HFF-Myc (cell line): ENCODE measurements at regions not wholly inside any gene's neighbourhood (a gene's known extent, or its start where the extent isn't known, plus 50 kb on each side); places are given as distances from the start of the nearest gene placed in this dataset.
"Not testable (repeated sequence)": the region's sequence is repeated elsewhere in the genome, so short reads cannot be mapped to it uniquely, and the experiment has no call there.

Experiments
- DNase-seq: peaks from one replicate; pipeline ENCODE4 v3.0.0-alpha.2; 2011; ENCODE audit warnings: low read depth; ENCODE audit errors: extremely low read depth
- H3K4me3 ChIP-seq: replicated peaks from 2 replicates; pipeline ENCODE4 v1.5.1; 2011; ENCODE audit warnings: low read depth, mild to moderate bottlenecking, control low read depth, low read length
- TF ChIP-seq, protein P1 (sequence below): IDR thresholded peaks from 2 replicates; pipeline ENCODE4 v1.5.1; 2012; ENCODE audit warnings: mild to moderate bottlenecking, low read depth, low read length, control low read depth; ENCODE audit errors: missing control alignments

DNA sequence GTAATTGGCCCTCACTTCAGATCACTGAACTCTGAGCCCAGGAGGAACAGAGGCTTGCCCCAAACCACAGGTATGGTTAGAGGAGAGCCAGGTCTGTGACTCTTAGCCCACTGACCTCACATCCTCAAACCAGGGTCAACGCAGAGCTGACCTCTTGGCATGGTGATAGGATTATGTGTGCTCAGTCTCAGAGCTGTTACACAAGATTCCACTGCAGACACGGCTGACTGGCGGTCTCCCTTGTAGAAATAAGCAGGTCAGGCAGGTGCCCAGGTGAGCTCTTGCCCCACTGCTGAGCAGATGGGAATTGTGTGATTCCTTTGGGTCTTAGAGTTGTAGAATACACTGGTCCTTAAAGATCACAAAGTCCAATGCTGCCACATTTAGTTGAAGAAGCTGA, 66.0 kb upstream of the PITX1 start:
- no peak overlapping the region for H3K4me3 ChIP-seq
- no peak for DNase-seq
- TF ChIP-seq, protein P1, sequence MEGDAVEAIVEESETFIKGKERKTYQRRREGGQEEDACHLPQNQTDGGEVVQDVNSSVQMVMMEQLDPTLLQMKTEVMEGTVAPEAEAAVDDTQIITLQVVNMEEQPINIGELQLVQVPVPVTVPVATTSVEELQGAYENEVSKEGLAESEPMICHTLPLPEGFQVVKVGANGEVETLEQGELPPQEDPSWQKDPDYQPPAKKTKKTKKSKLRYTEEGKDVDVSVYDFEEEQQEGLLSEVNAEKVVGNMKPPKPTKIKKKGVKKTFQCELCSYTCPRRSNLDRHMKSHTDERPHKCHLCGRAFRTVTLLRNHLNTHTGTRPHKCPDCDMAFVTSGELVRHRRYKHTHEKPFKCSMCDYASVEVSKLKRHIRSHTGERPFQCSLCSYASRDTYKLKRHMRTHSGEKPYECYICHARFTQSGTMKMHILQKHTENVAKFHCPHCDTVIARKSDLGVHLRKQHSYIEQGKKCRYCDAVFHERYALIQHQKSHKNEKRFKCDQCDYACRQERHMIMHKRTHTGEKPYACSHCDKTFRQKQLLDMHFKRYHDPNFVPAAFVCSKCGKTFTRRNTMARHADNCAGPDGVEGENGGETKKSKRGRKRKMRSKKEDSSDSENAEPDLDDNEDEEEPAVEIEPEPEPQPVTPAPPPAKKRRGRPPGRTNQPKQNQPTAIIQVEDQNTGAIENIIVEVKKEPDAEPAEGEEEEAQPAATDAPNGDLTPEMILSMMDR, result no peak

DNA sequence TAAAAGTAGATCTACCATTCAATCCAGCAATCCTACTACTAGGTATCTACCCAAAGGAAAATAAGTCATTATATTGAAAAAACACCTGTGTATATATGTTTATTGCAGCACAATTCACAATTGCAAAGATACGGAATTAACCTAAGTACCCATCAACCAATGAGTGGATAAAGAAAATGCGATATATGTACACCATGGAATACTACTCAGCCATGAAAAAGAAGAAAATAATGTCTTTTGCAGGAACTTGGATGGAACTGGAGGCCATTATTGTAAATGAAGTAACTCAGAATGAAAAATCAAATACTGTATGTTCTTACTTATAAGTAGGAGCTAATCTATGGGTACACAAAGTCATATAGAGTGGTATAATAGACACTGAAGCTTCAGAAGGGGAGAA, 63.4 kb upstream of the PITX1 start:
- no peak overlapping the region for H3K4me3 ChIP-seq
- DNase-seq, result no peak
- TF ChIP-seq, protein P1, result no peak

DNA sequence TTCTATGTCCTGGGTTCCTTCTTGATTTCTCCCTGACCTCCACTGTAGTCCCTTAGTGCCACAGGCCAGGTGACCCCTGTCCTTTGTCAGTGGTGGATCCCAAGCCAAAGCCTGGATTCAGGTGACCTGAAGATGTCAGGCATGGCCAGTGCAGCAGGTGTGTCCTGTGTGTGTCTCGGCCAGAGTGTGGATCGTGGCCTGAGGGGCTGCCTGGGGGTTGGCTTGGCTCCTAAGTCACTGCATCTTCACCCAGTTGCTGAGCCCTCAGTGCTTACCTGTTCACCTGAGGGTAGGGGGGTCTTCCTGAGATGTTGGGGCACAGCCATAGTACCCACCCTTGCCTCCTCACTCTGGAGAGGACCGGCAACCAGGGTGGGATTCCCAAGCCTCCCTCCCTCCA, 61.8 kb upstream of the PITX1 start:
- DNase-seq, result no peak
- TF ChIP-seq, protein P1, result no peak
- no peak overlapping the region for H3K4me3 ChIP-seq

DNA sequence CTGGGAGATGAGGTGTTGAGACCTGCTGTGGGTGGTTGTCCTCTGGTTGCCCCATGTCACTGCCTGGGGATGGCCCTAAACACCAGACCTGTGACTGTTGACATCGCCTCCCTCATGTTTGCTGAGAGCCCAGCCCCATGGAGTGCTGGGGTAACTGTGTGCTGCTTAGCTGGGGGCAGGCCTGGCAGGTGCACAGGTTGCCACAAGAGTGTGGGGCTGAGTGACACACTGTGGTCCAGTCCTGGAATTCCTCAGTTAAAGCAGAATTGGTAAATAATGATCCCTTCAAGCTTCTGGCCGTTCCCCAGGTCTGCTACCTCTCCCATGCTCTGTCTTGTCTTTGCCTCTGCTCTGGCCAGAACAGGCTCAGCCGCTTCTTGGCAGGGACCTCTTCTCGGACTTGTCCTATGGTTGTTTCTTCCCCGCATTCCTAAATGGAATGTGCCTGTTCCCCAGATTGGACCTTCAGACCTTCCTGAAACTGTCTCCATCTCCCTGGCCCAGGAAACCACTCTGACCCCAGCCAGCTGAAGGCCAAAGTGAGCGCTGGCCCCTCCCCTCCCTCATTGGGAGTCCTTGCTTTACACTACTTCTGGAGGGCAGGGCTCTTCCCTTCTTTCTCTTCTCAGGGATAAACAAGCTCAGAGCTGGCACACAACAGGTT, 61.2 kb upstream of the PITX1 start:
- no peak overlapping the region for H3K4me3 ChIP-seq
- TF ChIP-seq, protein P1, result no peak
- no peak for DNase-seq

DNA sequence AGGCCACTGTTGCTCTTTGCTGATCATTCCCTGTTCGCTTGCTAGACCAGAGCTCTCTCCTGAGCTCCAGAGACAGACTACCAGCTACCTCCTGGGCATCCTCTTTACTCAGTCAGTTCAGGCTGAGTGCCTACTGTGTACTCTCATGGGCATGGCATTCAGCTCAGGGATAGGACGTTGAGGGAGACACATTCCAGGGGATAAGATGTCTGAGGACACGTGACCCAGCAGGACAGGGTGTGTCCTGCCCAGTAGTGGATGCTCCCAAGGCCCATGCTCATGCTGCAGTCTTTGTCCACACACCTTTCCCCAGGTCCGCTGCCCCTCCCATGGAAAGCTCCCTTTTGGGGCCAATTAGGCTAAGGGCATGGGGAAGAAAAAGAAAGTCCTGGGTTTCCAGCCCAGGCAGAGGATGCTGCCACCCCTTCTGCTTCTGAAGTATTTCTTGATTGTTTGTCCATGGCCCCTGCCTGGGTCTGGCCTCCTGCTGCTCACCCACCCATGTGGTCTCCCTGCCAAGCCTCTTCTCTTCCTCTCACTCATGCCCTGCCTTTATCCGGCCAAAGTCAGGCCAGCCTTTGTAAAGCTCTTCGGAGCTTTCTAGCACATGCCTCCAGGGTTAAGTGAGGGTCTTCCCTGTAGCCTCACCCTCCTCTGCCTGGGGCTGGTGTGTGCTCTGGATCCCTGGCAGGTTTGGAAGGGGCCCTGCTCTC, 60.5 kb upstream of the PITX1 start:
- TF ChIP-seq, protein P1, result no peak
- no peak for DNase-seq
- no peak overlapping the region for H3K4me3 ChIP-seq

DNA sequence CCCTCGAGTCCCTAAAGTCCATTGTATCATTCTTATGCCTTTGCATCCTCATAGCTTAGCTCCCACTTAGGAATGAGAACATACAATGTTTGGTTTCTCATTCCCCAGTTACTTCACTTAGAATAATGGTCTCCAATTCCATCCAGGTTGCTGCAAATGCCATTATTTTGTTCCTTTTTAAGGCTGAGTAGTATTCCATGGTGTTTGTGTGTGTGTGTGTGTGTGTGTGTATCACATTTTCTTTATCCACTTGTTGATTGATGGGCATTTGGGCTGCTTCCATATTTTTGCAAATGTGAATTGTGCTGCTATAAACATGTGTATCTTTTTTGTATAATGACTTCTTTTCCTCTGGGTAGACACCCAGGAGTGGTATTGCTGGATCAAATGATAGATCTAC, 59.5 kb upstream of the PITX1 start:
- not testable (repeated sequence) for H3K4me3 ChIP-seq

DNA sequence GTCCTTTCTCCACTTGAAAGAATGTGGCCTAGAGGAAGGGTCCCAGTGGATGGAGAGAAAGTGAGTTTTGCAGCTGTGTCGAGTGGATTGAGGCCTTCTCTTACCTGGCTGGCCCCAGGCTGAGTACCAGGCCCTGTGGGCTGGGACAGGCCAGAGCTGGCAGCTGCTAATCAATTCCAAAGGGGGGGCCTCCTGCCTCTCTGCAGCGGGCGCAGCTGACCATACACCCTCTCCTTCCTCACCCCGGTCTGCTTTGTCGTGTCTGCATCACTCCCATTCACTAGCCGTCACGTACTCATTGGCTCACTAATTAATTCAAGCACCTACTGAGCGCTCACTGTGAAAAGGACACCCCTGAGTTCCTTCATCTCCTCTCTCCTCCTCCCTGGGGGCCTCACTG, 58.4 kb upstream of the PITX1 start:
- H3K4me3 ChIP-seq, result no peak overlapping the region
- TF ChIP-seq, protein P1, result no peak
- DNase-seq, result no peak

More for the DNA sequence above, 59.5 kb upstream of the PITX1 start:
- DNase-seq, result not testable (repeated sequence)
